GM06990 (cell line): ENCODE measurements at regions not wholly inside any gene's neighbourhood (a gene's known extent, or its start where the extent isn't known, plus 50 kb on each side); places are given as distances from the start of the nearest gene placed in this dataset.

Experiments
- DNase-seq: peaks from one replicate; pipeline ENCODE4 v3.0.0-alpha.2; 2011; ENCODE audit not compliant: insufficient read length; ENCODE audit errors: extremely low read depth
- H3K27me3 ChIP-seq: replicated peaks from 2 replicates; pipeline ENCODE4 v1.6.0; 2011; ENCODE audit warnings: low read length; ENCODE audit not compliant: control insufficient read depth, insufficient read depth
- H3K36me3 ChIP-seq: 2 replicates; pipeline ENCODE4 v1.5.1; 2011; ENCODE audit warnings: low read length; ENCODE audit not compliant: control insufficient read depth, insufficient read depth
- H3K4me3 ChIP-seq: replicated peaks from 2 replicates; pipeline ENCODE4 v1.5.1; 2011; ENCODE audit warnings: low read depth, mild to moderate bottlenecking, control low read depth, low read length
- CTCF ChIP-seq: IDR thresholded peaks from 2 replicates; pipeline ENCODE4 v1.5.1; 2011; ENCODE audit warnings: low read length, control low read depth, mild to moderate bottlenecking, inconsistent platforms; ENCODE audit not compliant: insufficient read depth, poor library complexity, severe bottlenecking

DNA sequence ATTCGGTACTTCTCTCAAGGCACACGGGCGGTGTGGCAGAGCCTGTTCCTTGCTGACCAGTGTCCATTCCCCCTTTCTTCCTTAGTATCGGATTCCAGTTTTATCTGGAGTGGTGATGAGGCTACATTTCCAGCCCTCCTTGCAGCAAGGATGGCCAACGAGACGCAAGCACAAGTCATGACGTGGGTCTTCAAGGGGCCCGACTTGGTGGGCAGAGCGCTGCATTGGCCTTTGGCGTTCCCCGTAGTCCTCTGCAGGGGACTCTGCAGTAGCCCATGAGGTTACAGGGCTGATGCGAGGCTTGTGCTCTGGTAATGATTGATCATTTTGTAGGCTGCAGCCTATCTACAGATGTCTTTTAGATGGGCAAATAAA is 194.5 kb downstream of the OPA1 start:
- no peak for TF ChIP-seq CTCF
- no peaks in the 10 kb centered on the region for H3K36me3 ChIP-seq
- DNase-seq: no peak
- no peak overlapping the region for H3K4me3 ChIP-seq
- H3K27me3 ChIP-seq: peaks cover 3% of the 10 kb centered on the region

DNA sequence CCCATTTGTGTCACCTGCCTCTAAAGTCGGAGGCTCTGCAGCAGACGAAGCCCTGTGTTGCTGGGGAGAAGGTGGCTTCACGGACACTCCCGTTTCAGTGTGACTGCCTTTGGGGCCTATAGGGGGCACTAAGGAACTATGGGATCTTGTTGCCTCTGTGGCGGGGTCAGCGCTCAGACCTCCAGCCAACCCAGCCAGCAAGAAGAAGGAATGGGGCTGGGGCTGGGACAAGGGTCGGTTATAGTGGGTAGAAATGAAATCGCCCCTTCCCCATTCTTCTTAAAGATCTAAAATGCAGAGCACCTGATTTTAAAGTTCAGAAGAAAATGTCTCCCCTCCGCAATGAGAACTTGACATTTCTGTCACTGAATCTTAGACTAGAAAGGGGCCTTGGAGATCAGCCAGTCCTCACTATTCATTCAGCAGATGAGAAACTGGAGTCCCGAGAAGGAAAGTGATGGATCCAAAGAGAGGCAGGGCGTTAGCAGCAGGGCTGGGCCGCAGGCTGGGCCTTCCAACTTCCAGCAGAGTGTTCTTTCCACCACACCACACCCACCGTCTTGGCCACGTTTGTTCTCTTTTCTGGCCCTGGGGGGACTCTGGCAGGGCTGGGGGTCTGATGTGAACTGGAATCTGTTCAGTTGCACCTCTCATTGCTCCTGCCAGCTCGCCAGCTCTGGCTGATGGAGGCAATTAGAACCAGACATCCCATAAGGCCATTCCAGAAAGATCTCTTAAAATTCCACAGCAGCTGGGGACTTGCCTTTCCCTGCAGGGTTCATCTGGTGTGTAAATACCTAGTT is 195.4 kb downstream of the OPA1 start:
- Histone ChIP-seq H3K36me3 (no peaks in the 10 kb centered on the region), H3K4me3 (no peak overlapping the region), H3K27me3 (peaks cover 3% of the 10 kb centered on the region)
- peak; percentile 20 for DNase-seq
- TF ChIP-seq CTCF: peak; percentile 82

DNA sequence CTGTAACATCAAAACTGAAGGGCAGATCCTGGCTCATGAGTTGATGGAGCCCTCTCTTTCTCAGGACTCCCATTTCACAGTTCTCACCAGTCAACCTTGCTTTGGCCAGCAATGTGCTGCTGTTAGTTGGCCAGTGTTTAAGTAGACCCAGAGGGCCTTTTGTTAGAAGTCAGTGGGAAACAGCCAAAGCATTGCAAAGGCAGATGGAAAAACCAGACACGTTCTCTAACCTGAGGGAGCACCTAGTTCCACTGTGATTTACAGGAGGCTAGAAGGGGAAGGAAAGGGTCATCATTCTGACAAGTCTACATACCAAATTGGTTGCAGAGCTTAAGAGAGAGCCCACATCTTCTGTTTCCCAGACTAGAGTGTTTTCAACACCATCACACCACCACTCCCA is 196.4 kb downstream of the OPA1 start:
- no peak for DNase-seq
- Histone ChIP-seq H3K4me3 (no peak overlapping the region), H3K36me3 (no peaks in the 10 kb centered on the region), H3K27me3 (peaks cover 3% of the 10 kb centered on the region)
- TF ChIP-seq CTCF: no peak

GRCh38 chr3:193790086-193790990 is 197.3 kb downstream of the OPA1 start:
- Histone ChIP-seq H3K36me3 (no peaks in the 10 kb centered on the region), H3K4me3 (no peak overlapping the region), H3K27me3 (peaks cover 3% of the 10 kb centered on the region)
- DNase-seq: no peak
- no peak for TF ChIP-seq CTCF

DNA sequence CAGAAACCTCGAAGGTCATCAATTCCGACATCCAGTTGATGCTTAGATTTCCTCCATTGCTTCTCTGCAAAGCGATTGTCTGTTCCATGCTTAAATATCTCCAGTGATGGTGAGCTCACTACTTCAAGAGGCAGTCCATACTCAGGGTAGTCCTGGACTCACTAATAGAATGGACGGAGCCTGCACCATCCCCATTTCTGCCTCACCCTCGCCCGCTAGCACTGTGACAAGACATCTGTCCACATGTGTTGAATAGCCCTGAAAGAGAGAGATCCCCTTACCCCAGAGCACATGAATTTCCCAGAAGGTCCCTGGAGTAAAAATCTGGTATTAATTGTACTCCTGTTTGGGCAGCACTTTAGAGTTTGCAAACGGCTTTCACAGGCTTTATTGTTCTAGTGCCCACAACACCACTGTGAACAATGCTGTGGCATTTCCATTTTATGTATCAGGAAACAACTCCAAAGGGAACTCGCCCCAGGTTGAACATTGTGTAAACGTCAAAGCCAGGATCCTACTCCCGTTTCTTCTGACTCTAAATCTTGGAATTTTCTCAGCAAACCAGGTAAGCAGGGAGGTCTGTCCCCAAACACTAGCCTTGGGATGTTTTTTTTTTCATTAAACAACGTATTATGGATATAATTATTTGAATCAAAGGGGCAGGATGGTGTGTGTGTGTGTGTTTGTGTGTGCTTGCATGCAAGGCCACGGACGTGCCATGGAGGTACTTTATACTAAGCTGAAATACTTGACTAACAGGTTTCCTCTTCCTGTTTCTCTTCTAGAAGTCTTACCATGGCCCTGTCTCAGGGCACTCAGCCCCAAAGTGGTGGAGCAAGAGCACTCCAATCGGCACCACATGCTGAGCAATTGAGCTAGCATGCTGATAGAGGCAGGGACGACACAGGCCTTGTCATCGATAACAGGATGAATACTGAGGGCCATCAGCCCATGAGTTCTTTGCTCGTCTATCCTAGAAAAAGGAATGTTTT is 198.3 kb downstream of the OPA1 start:
- H3K27me3 ChIP-seq: peaks cover 3% of the 10 kb centered on the region
- H3K4me3 ChIP-seq: no peak overlapping the region
- H3K36me3 ChIP-seq: no peaks in the 10 kb centered on the region
- no peak for DNase-seq
- no peak for TF ChIP-seq CTCF
